ENCODE measurements at regions not wholly inside any gene's neighbourhood (a gene's known extent, or its start where the extent isn't known, plus 50 kb on each side); places are given as distances from the start of the nearest gene placed in this dataset.

DNA sequence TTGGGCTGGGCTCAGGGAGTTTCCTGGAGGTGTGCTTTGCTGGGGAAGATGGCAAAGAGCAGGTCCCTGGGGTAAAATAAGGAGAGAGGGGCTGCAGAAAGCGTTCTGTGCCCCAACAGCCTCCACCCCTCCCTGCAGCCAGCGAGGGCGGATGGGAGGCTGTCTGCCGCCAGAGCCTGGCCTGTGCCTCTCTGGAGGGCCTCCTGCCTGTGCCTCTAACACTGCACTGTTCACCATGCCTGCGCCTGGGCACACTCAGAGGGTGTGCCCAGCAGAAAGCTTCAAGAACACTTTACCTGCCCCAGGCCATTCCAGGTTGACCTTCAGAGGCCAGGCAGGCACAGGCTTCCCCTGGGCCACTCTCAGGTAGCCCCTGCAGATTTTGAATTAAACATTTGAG lies 77.7 kb upstream of the KLF13 start:
- Histone ChIP-seq H3K27me3 (ENCODE audit: low read depth) (no peaks in the 10 kb centered on the region), H3K9me3 (no peaks in the 10 kb centered on the region), H3K36me3 (replicated peaks) (no peaks in the 10 kb centered on the region), H3K4me1 (no peaks in the 10 kb centered on the region), H3K4me3 (no peak overlapping the region)
- no peak for DNase-seq (ENCODE audit: low spot score in 2 of 2)
- in situ Hi-C loops (cut with MboI; ENCODE audit: low sequenced_read_pairs) = no loop called here

DNA sequence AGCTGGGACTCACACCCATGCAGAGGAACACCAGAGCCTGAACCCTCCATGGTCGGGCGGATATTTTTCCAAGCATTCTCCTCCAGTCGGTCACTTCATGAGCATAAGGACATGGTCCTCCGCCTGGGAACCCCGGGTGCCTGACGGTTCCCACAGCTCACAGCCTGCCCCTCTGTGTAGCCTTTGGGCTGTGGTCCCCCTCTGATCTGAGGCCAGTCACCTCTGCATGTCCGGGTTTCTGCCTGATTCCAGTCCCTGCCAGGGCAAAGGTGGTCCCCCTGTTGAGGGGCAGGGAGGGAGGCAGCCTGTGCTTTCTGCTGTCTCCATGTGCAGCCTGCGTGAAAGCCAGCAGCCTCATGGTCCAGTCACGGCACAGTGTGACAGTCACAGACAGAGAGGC lies 76.6 kb upstream of the KLF13 start:
- Histone ChIP-seq H3K4me3 (no peak overlapping the region), H3K9me3 (no peaks in the 10 kb centered on the region), H3K36me3 (replicated peaks) (no peaks in the 10 kb centered on the region), H3K27me3 (ENCODE audit: low read depth) (no peaks in the 10 kb centered on the region), H3K4me1 (no peaks in the 10 kb centered on the region)
- no peak for DNase-seq (ENCODE audit: low spot score in 2 of 2)
- in situ Hi-C loops (cut with MboI; ENCODE audit: low sequenced_read_pairs) = no loop called here

DNA sequence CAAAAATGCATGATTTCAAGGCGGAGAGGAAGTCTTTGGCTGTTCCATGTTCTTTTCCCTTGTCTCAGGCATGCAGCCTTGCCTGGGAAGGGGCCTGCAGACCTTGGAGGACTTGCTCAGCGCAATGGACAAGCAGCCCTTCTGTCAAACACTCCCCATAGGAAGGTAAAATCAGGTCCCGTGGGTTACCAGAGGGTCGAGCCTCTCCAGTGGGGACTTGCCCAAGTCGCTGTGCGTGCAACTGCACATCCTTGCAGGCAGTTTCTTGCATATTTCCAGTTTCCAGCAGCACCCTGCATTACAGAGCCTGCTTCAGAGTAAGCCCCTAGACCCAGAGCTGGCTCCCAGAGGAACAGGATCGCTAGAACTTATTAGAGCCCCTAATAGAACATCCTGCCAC lies 75.5 kb upstream of the KLF13 start:
- no peaks in the 10 kb centered on the region for H3K27me3 ChIP-seq (ENCODE audit: low read depth)
- H3K4me1 ChIP-seq = no peaks in the 10 kb centered on the region

DNA sequence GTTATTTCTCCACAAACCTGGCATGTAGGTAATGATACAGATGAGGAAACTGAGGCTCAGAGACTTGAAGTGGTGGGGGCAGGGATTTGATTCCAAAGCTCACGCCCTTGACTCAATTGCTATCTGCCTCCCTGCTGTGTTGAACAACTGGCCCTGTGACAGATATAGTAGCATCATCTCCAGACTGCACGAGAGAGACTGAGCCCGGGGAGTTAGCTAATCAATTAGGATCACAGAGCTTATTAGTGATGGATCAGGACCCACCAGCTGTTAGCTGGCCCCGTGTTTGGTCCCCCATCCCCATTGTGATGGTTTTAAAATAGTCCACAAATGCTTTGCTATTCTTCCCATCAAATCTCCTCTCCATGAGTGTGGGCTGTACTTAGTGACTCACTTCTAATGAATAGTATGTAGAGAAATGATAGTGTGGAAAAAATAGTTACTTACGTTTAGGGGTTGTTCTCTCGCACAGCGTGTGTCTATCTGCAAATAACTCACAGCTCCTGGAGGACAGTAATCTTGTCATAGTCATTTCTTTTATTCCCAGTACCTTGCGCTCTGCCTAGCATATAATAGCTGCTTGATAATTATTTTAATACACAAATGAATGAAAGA lies 74.4 kb upstream of the KLF13 start:
- no peaks in the 10 kb centered on the region for H3K36me3 ChIP-seq (replicated peaks)
- no peak for DNase-seq (ENCODE audit: low spot score in 2 of 2)
- in situ Hi-C loops (cut with MboI; ENCODE audit: low sequenced_read_pairs) = no loop called here
- H3K9me3 ChIP-seq = no peaks in the 10 kb centered on the region
- H3K27me3 ChIP-seq (ENCODE audit: low read depth) = no peaks in the 10 kb centered on the region
- H3K4me3 ChIP-seq = no peak overlapping the region
- H3K4me1 ChIP-seq = no peaks in the 10 kb centered on the region

More for the DNA sequence above, 75.5 kb upstream of the KLF13 start:
- DNase-seq (ENCODE audit: low spot score in 2 of 2) = no peak
- no peaks in the 10 kb centered on the region for H3K36me3 ChIP-seq (replicated peaks)
- no peak overlapping the region for H3K4me3 ChIP-seq
- in situ Hi-C loops (cut with MboI; ENCODE audit: low sequenced_read_pairs) = no loop called here
- no peaks in the 10 kb centered on the region for H3K9me3 ChIP-seq

DNA sequence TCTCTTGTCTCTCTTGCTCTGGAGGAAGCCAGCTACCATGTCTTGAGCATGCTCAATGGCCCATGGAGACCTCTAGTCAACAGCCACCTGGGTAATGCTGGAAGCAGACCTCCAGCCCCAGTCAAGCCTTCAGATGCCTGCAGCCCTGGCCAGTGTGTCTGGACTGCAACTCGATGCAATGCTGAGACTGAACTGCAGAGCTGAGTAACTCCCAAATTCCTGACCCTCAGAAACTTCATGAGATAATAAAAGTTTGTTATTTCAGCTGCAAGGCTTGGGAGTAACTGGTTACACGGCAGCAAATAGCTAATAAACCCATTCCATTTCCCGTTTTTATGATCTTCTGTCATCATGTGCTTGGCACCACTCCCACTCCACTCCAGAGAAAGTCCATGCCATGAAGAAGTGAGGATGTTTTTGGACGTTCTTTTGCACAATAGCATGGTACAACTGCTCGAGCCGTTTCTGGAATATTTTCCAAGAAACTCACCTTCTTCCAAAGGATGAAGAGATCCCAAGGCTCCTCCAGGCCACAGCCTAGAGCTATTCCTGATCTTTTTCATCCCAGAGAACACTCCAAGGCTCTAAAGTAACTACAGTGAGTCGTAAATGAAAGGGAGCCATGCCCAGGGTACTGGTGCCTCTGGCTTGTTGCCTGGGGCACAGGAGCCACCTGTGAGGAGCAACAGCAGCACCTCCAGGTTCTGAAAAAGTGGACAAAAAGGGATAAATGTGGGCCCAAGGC lies 72.0 kb upstream of the KLF13 start:
- H3K9me3 ChIP-seq = no peaks in the 10 kb centered on the region
- DNase-seq (ENCODE audit: low spot score in 2 of 2) = no peak
- no peaks in the 10 kb centered on the region for H3K4me1 ChIP-seq
- in situ Hi-C loops (cut with MboI; ENCODE audit: low sequenced_read_pairs) = no loop called here
- no peak overlapping the region for H3K4me3 ChIP-seq
- H3K36me3 ChIP-seq (replicated peaks) = no peaks in the 10 kb centered on the region
- no peaks in the 10 kb centered on the region for H3K27me3 ChIP-seq (ENCODE audit: low read depth)

DNA sequence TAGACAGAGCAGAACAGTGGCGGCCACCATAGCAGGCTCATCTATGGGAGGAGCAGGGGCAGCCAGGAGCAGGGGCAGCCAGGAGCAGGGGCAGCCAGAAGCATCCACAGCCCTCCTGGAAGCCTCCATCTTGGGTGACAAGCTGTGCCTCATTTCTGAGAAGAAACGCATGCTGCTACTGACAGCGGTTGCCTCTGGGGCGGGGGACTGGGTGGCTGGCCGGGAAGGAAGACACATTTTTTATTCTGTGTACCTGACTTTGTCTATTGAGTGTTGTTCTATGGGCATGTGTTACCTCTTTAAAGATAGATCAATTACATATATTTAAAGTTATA lies 71.5 kb upstream of the KLF13 start:
- DNase-seq (ENCODE audit: low spot score in 2 of 2) = no peak
- Histone ChIP-seq H3K9me3 (no peaks in the 10 kb centered on the region), H3K4me3 (no peak overlapping the region), H3K36me3 (replicated peaks) (no peaks in the 10 kb centered on the region), H3K4me1 (no peaks in the 10 kb centered on the region), H3K27me3 (ENCODE audit: low read depth) (no peaks in the 10 kb centered on the region)
- in situ Hi-C loops (cut with MboI; ENCODE audit: low sequenced_read_pairs) = no loop called here

DNA sequence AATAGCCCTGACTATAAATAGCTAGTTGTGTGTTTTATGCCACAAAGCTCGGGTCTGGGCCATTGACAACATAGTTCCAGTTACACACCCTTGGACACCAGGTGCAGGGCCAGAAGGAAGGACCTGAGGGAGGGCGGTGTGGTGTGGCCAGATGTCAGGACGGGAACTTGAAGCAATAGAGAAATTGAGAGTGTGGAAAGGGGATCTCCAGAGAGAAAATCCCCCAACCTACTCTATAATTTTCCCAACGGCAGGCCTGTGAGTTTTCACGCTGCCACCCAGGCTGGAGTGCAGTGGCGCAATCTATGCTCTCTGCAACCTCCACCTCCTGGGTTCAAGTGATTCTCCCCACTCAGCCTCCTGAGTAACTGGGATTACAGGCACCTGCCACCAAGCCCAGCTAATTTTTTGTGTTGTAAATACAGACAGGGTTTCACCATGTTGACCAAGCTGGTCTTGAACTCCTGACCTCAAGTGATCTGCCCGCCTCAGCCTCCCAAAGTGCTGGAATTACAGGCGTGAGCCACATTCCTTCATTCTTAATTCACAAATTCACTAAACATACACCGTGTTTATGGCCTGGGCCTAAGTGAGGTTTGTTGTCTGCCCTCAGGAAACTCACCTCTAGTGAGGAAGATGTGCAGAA lies 70.8 kb upstream of the KLF13 start:
- H3K4me3 ChIP-seq = no peak overlapping the region
- H3K27me3 ChIP-seq (ENCODE audit: low read depth) = no peaks in the 10 kb centered on the region
- no peaks in the 10 kb centered on the region for H3K9me3 ChIP-seq
- in situ Hi-C loops (cut with MboI; ENCODE audit: low sequenced_read_pairs) = no loop called here
- no peak for DNase-seq (ENCODE audit: low spot score in 2 of 2)
- H3K36me3 ChIP-seq (replicated peaks) = no peaks in the 10 kb centered on the region
- no peaks in the 10 kb centered on the region for H3K4me1 ChIP-seq

DNA sequence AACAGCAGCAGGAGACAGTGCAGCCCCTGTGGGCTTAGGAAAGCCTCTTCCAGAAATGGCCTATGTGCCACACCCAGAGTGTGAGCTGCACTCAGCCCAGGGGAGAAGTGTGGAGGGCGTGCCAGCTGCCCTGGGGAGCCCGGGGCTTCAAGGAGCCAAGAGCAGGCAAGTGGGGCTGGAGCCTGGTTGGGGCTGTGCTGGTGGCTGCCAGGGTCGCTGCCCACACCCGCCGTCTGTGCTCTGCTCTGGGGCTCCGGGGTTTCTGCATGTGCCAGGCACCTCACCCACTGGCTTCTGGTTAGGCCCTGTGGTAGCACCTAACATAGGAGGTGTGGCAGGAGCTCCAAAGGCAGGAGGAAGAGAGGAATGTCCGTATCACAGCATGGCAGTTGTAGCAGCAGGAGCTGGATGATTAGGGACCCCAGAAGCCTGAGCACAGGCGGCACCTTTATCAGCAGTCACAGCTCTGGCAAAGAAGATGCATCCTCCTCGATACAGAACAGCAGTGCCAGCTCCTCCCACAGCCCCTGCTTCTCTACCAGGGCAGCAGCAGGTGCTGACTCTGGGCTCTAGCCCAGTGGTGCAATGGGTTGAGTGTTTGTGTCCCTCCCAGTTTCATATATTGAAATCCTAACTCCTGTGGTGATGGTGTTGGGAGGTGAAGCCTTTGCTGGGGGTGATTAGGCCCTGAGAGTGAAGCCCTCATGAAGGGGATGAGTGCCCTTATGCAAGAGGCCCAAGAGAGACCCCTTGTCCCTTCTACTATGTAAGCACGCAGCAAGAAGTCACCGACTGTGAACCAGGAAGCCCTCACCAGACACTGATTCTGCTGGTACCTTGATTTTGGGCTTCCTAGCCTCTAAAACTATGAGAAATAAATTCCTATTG lies 70.0 kb upstream of the KLF13 start:
- H3K27me3 ChIP-seq (ENCODE audit: low read depth) = no peaks in the 10 kb centered on the region
- in situ Hi-C loops (cut with MboI; ENCODE audit: low sequenced_read_pairs) = no loop called here

DNA sequence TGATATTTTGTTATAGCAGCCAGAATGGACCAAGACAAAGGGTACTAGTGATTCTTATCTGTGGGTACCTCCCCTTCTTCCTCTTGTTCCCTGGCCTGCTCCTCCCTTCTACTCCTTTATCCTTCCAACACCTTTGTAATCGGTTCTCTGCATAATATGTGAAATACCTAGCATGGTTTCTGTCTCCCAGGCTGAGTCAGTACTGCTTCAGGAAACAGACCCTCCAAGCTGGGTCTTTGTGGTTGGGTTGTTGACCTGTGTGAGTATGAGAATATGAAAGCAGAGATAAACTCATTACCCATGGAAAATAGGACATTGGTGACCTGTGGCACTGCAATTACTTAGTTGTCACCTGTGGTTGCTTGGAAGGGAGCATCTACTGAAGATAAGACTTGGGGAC lies 69.3 kb upstream of the KLF13 start:
- H3K36me3 ChIP-seq (replicated peaks) = no peaks in the 10 kb centered on the region
- DNase-seq (ENCODE audit: low spot score in 2 of 2) = no peak
- no peaks in the 10 kb centered on the region for H3K4me1 ChIP-seq
- H3K9me3 ChIP-seq = no peaks in the 10 kb centered on the region
- H3K27me3 ChIP-seq (ENCODE audit: low read depth) = no peaks in the 10 kb centered on the region
- H3K4me3 ChIP-seq = no peak overlapping the region
- in situ Hi-C loops (cut with MboI; ENCODE audit: low sequenced_read_pairs) = no loop called here

More for the DNA sequence above, 70.0 kb upstream of the KLF13 start:
- Histone ChIP-seq H3K9me3 (no peaks in the 10 kb centered on the region), H3K4me1 (no peaks in the 10 kb centered on the region), H3K4me3 (no peak overlapping the region), H3K36me3 (replicated peaks) (no peaks in the 10 kb centered on the region)
- no peak for DNase-seq (ENCODE audit: low spot score in 2 of 2)

DNA sequence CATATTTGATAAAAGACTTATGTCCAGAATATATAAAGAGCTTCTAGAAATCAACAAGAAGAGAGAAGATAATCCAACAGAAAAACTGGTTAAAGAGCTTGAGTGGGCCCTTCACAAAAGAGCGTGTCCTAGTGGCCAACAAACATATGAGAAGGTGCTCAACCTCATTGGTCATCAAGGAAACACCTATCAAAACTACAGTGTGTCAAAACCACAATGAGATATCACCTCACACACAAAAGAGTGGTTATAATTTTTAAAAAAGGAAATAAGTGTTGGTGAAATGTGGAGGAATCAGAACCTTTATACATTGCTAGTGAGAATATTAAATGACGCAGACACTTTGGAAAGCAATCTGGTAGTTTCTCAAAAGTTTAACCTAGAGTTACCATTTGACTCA lies 68.4 kb upstream of the KLF13 start:
- H3K9me3 ChIP-seq = no peaks in the 10 kb centered on the region
- H3K4me3 ChIP-seq = no peak overlapping the region
- H3K27me3 ChIP-seq (ENCODE audit: low read depth) = no peaks in the 10 kb centered on the region
- H3K36me3 ChIP-seq (replicated peaks) = no peaks in the 10 kb centered on the region
- H3K4me1 ChIP-seq = no peaks in the 10 kb centered on the region
- in situ Hi-C loops (cut with MboI; ENCODE audit: low sequenced_read_pairs) = no loop called here
- no peak for DNase-seq (ENCODE audit: low spot score in 2 of 2)

DNA sequence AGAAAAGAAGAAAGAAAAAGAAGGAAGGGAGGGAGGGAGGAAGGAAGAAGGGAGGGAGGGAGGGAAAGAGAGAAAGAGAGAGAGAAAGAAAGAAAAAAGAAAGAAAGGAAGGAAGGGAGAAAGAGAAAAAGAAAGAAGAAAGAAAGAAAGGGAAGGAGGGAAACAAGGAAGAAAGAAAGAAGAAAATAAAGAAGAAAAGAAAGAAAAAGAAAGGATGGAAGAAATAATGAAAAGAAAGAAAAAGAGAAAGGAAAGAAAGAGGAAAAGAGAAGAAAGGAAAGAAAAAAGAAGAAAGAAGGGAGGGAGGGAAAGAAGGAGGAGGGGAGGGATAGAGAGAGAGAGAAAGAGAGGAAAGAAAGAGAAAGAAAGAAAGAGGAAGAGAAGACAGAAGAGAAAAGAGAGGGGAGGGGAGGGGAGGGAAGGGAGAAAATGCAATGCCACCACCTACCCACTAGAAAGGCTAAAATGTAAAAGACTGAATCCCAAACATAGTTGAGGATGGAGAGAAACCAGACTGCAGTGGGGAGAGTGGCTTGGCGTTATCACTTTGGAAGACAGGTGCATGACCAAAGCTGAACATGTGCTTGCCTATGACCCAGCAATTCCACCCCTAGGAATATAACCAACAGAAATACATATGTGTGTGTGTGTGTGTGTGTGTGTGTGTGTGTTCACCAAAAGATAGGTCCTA lies 66.9 kb upstream of the KLF13 start:
- H3K36me3 ChIP-seq (replicated peaks) = no peaks in the 10 kb centered on the region
- in situ Hi-C loops (cut with MboI; ENCODE audit: low sequenced_read_pairs) = no loop called here
- H3K4me1 ChIP-seq = no peaks in the 10 kb centered on the region
- no peak for DNase-seq (ENCODE audit: low spot score in 2 of 2)
- H3K4me3 ChIP-seq = no peak overlapping the region
- no peaks in the 10 kb centered on the region for H3K9me3 ChIP-seq
- H3K27me3 ChIP-seq (ENCODE audit: low read depth) = no peaks in the 10 kb centered on the region

DNA sequence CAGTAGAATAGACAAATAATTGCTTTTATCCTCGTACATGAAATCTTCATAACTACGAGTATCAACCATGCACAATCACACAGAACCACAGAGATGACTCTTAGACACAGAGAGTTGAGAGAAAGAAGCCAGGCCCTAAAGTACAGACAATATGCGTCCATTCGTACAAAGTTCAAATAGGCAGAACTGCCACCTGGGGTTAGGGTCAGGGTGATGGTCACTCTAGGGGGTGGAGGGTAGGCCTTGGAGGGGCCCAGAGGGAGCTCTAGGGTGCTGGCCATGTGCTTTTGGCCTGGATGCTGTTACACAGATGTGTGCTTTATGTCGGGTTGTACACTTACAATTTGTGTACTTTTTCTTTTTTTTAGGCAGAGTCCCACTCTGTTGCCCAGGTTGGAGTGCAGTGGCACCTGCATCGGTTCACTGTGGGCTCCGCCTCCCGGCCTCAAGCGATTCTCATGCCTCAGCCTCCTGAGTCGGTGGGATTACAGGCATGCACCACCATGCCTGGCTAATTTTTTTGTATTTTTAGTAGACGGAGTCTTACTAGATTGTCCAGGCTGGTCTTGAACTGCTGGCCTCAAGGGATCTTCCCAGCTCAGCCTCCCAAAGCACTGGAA lies 65.9 kb upstream of the KLF13 start:
- Histone ChIP-seq H3K4me1 (no peaks in the 10 kb centered on the region), H3K4me3 (no peak overlapping the region), H3K9me3 (no peaks in the 10 kb centered on the region), H3K27me3 (ENCODE audit: low read depth) (no peaks in the 10 kb centered on the region), H3K36me3 (replicated peaks) (no peaks in the 10 kb centered on the region)
- no peak for DNase-seq (ENCODE audit: low spot score in 2 of 2)
- in situ Hi-C loops (cut with MboI; ENCODE audit: low sequenced_read_pairs) = no loop called here
